Fibroblast of villous mesenchyme (primary cell): ENCODE measurements at regions not wholly inside any gene's neighbourhood (a gene's known extent, or its start where the extent isn't known, plus 50 kb on each side); places are given as distances from the start of the nearest gene placed in this dataset.
"Not testable (repeated sequence)": the region's sequence is repeated elsewhere in the genome, so short reads cannot be mapped to it uniquely, and the experiment has no call there.

ENCODE experiments used
- DNase-seq: peaks from one replicate; pipeline ENCODE4 v3.0.0-alpha.2; 2010; ENCODE audit warnings: low read depth
- H3K4me3 ChIP-seq: 2 replicates; pipeline ENCODE4 v1.5.1; 2011; ENCODE audit warnings: low read depth, mild to moderate bottlenecking, low read length
- CTCF ChIP-seq: IDR thresholded peaks from 2 replicates; pipeline ENCODE4 v1.5.1; 2012; ENCODE audit warnings: low read depth, mild to moderate bottlenecking, low read length; ENCODE audit not compliant: insufficient read depth

- no peak for TF ChIP-seq CTCF
- DNase-seq, result no peak
- no peak overlapping the region for H3K4me3 ChIP-seq
Measured at GRCh38 chr20:39736434-39737327, 774.5 kb downstream of the DHX35 start.

GRCh38 chr20:39725513-39725912 is 763.4 kb downstream of the DHX35 start:
- DNase-seq, H3K4me3 ChIP-seq: not testable (repeated sequence)

GRCh38 chr20:39719293-39719692 is 757.1 kb downstream of the DHX35 start:
- no peak for TF ChIP-seq CTCF
- DNase-seq, result no peak
- H3K4me3 ChIP-seq, result no peak overlapping the region

GRCh38 chr20:39717936-39718335 is 755.8 kb downstream of the DHX35 start:
- no peak for DNase-seq

GRCh38 chr20:39716796-39717341 is 754.7 kb downstream of the DHX35 start:
- H3K4me3 ChIP-seq, result no peak overlapping the region
- no peak for TF ChIP-seq CTCF
- DNase-seq, result no peak

More at GRCh38 chr20:39717936-39718335, 755.8 kb downstream of the DHX35 start:
- no peak overlapping the region for H3K4me3 ChIP-seq
- TF ChIP-seq CTCF, result no peak

- DNase-seq, result no peak
- no peak for TF ChIP-seq CTCF
- H3K4me3 ChIP-seq, result no peak overlapping the region
Measured at GRCh38 chr20:39713076-39713840, 751.1 kb downstream of the DHX35 start.

- H3K4me3 ChIP-seq, result no peak overlapping the region
- no peak for TF ChIP-seq CTCF
- no peak for DNase-seq
Measured at GRCh38 chr20:39706184-39706663, 744.1 kb downstream of the DHX35 start.
